Duodenal mucosa (tissue), 2 donors: ENCODE measurements at regions not wholly inside any gene's neighbourhood (a gene's known extent, or its start where the extent isn't known, plus 50 kb on each side); places are given as distances from the start of the nearest gene placed in this dataset.
"Not testable (repeated sequence)": the region's sequence is repeated elsewhere in the genome, so short reads cannot be mapped to it uniquely, and the experiment has no call there.

Experiments
- H3K27ac ChIP-seq: one replicate; pipeline ENCODE4 v1.7.0; 2013; ENCODE audit warnings: low read depth, low read length
- H3K27me3 ChIP-seq, 2 donors: one replicate each; pipeline ENCODE4 v1.7.0; 2013; ENCODE audit warnings: low read length in 2 of 2, control low read depth in 1 of 2; ENCODE audit not compliant: insufficient read depth in 2 of 2, control insufficient read depth in 1 of 2
- H3K36me3 ChIP-seq, 2 donors: one replicate each; pipeline ENCODE4 v1.7.0; 2013; ENCODE audit warnings: low read length in 2 of 2, control low read depth in 1 of 2; ENCODE audit not compliant: insufficient read depth in 2 of 2, control insufficient read depth in 1 of 2
- H3K4me1 ChIP-seq, 2 donors: one replicate each; pipeline ENCODE4 v1.7.0; 2013; ENCODE audit warnings: low read length in 2 of 2, control low read depth in 1 of 2; ENCODE audit not compliant: insufficient read depth in 2 of 2, control insufficient read depth in 1 of 2
- H3K4me3 ChIP-seq, 2 donors: one replicate each; pipeline ENCODE4 v1.7.0; 2013; ENCODE audit warnings: low read length in 2 of 2, low read depth in 1 of 2
- H3K9ac ChIP-seq, 2 donors: one replicate each; pipeline ENCODE4 v1.7.0; 2013; ENCODE audit warnings: low read length in 2 of 2, low read depth in 1 of 2
- H3K9me3 ChIP-seq, 2 donors: one replicate each; pipeline ENCODE4 v1.7.0; 2013; ENCODE audit warnings: low read length in 2 of 2, control low read depth in 1 of 2; ENCODE audit not compliant: control insufficient read depth in 1 of 2

DNA sequence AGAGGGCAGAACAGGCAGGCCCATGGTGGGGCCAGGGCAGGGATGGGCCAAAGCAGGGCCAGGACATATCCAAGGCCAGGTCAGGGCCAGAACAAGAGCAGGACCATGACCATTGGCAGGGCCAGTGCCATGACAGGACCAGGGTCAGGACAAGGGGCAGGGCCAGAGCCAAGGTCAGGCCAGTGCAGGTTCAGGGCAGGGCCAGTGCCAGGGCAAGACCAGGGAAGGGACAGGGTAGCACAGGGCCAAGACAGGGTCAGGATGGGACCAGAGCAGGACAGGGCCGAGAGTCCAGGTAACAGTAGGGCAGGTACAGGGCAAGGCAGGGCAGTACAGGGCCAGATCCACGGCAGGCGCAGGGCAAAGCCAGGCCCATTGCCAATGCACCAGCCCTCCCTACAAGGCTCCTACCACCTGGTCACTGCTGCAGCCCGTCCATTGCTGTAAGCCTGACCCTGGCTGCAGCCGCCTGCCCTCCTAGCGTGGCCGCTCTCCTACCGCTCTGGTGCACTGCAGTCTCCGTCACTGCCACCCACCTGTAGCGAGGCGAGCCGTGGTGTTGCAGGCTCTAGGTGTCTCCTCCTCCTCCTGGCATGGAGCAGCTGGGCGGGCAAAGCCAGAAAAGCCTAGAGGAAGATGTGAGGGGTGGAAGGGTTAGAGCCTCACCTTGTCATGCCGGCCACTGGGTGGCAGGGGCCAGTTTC is 397.1 kb downstream of the GOLGA6L6 start:
- not testable (repeated sequence) for H3K4me3 ChIP-seq, H3K27me3 ChIP-seq, H3K36me3 ChIP-seq

DNA sequence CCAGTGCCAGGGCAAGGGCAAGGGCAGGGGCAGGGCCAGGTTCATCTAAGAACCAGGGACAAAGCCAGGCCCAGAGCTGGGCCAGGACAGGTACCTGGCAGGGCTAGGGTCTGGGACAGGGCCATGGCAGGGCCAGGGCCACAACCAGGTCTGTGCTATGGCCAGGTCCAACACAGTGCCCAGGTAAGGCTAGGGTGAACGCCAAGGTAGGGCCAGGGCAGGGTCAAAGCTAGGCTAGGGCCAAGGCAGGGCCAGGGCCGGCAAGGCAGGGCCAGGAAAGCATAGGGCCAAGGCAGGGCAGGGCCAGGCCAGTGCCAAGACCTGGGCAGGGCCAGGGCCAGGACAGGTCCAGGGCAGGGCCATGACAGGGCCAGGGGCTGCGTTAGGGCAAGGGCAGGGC is 398.7 kb downstream of the GOLGA6L6 start:
- not testable (repeated sequence) for H3K27ac ChIP-seq, H3K27me3 ChIP-seq, H3K4me1 ChIP-seq, H3K9ac ChIP-seq, H3K4me3 ChIP-seq, H3K9me3 ChIP-seq, H3K36me3 ChIP-seq

More for the DNA sequence above, 397.1 kb downstream of the GOLGA6L6 start:
- H3K9me3 ChIP-seq, H3K9ac ChIP-seq, H3K4me1 ChIP-seq, H3K27ac ChIP-seq: not testable (repeated sequence)

DNA sequence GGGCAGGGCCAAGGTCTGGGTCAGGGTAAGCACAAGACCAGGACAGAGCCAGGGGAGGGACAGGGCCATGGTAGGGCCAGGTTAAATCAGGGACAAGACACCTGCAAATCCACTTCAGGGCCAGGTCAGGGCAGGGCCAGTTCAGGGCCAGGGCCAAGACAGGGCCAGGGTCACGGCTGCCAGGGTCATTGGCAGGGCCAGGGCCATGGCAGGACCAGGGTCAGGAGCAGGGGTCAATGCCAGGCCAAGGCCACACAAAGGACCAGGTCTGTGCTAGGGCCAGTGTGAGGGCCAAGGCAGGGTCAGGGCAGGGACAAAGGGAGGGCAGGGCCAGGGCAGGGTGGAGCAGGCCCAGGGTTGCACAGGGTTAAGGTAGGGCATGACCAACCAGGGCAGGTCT is 399.2 kb downstream of the GOLGA6L6 start:
- H3K27me3 ChIP-seq, H3K9me3 ChIP-seq, H3K4me1 ChIP-seq, H3K27ac ChIP-seq, H3K9ac ChIP-seq, H3K36me3 ChIP-seq, H3K4me3 ChIP-seq: not testable (repeated sequence)

DNA sequence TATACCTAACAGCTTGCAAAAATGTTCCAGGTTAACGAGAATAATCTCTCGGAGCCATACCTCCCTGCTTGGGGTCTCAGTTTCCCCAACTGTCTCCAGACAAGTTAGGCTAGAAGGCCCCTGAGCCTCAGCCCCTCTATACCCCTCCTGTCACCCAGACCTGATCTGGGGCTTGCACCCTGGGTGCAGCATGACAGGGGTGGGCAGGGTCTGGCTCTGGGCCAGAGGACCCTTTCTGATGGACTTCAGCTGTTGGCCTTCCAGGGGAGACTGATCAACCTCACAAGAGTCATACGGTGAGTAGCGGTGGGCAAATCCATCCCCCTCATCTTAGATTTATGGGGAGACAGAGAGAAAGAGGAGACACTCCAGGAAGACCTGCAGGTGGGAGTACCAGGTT is 416.9 kb downstream of the GOLGA6L6 start:
- not testable (repeated sequence) for H3K9ac ChIP-seq, H3K4me1 ChIP-seq, H3K4me3 ChIP-seq, H3K27ac ChIP-seq, H3K27me3 ChIP-seq, H3K9me3 ChIP-seq, H3K36me3 ChIP-seq

GRCh38 chr15:20106026-20106425 is 435.6 kb downstream of the GOLGA6L6 start:
- Histone ChIP-seq H3K4me3 (no peak overlapping the region), H3K9me3 (no peaks in the 10 kb centered on the region), H3K27me3 (no peaks in the 10 kb centered on the region), H3K9ac (no peak overlapping the region), H3K36me3 (no peaks in the 10 kb centered on the region), H3K4me1 (no peaks in the 10 kb centered on the region), H3K27ac (no peak overlapping the region)

DNA sequence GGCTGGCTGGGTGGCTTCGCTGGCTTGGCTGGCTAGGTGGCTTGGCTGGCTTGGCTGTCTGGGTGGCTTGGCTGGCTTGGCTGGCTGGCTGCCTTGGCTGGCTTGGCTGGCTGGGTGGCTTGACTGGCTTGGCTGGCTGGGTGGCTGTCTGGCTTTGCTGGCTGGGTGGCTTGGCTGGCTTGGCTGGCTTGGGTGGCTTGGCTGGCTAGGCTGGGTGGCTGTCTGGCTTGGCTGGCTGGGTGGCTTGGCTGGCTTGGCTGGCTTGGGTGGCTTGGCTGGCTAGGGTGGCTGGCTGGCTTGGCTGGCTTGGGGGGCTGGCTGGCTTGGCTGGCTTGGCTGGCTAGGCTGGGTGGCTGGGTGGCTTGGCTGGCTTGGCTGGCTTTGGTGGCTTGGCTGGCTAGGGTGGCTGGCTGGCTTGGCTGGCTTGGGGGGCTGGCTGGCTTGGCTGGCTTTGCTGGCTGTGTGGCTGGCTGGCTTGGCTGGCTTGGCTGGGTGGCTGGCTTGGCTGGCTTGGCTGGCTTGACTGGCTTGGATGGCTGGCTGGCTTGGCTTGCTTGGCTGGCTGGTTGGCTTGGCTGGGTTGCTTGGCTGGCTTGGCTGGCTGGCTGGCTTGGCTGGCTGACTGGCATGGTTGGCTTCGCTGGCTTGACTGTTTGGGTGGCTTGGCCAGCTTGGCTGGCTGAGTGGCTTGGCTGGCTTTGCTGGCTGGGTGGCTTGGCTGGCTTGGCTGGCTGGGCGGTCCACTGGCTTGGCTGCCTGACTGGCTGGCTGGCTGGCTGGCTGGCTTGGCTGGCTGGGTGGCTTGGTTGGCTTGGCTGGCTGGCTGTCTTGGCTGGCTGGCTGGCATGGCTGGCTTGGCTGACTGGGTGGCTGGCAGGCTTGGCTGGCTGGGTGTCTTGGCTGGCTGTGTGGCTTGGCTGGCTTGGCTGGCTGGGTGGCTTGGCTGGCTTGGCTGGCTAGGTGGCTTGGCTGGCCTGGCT is 436.3 kb downstream of the GOLGA6L6 start:
- H3K4me1 ChIP-seq, H3K4me3 ChIP-seq, H3K9ac ChIP-seq, H3K27me3 ChIP-seq, H3K9me3 ChIP-seq, H3K27ac ChIP-seq, H3K36me3 ChIP-seq: not testable (repeated sequence)

- not testable (repeated sequence) for H3K36me3 ChIP-seq, H3K4me3 ChIP-seq, H3K4me1 ChIP-seq
Measured at GRCh38 chr15:20104551-20104950, 437.0 kb downstream of the GOLGA6L6 start.

GRCh38 chr15:20102862-20103261 is 438.7 kb downstream of the GOLGA6L6 start:
- H3K27ac ChIP-seq, H3K9ac ChIP-seq, H3K4me3 ChIP-seq: not testable (repeated sequence)

More at GRCh38 chr15:20104551-20104950, 437.0 kb downstream of the GOLGA6L6 start:
- H3K9me3 ChIP-seq, H3K27me3 ChIP-seq, H3K9ac ChIP-seq, H3K27ac ChIP-seq: not testable (repeated sequence)

DNA sequence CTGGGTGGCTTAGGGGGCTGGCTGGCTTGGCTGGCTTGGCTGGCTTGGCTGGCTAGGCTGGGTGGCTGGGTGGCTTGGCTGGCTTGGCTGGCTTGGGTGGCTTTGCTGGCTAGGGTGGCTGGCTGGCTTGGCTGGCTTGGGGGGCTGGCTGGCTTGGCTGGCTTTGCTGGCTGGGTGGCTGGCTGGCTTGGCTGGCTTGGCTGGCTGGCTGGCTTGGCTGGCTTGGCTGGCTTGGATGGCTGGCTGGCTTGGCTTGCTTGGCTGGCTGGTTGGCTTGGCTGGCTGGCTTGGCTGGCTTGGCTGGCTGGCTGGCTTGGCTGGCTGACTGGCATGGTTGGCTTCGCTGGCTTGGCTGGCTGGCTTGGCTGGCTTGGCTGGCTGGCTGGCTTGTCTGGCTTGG is 439.4 kb downstream of the GOLGA6L6 start:
- not testable (repeated sequence) for H3K9me3 ChIP-seq, H3K36me3 ChIP-seq, H3K27me3 ChIP-seq, H3K4me3 ChIP-seq, H3K27ac ChIP-seq, H3K4me1 ChIP-seq, H3K9ac ChIP-seq

More at GRCh38 chr15:20102862-20103261, 438.7 kb downstream of the GOLGA6L6 start:
- H3K36me3 ChIP-seq, H3K9me3 ChIP-seq, H3K4me1 ChIP-seq, H3K27me3 ChIP-seq: not testable (repeated sequence)

DNA sequence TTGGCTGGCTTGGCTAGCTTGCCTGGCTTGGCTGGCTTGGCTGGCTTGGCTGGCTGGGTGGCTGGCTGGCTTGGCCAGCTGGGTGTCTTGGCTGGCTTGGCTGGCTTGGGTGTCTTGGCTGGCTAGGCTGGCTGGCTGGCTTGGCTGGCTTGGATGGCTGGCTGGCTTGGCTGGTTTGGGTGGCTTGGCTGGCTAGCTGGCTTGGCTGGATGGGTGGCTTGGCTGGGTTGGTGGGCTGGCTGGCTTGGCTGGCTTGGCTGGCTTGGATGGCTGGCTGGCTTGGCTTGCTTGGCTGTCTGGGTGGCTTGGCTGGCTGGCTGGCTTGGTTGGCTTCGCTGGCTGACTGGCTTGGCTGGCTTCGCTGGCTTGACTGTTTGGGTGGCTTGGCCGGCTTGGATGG is 440.3 kb downstream of the GOLGA6L6 start:
- not testable (repeated sequence) for H3K4me3 ChIP-seq, H3K4me1 ChIP-seq, H3K9me3 ChIP-seq, H3K36me3 ChIP-seq, H3K27ac ChIP-seq, H3K27me3 ChIP-seq, H3K9ac ChIP-seq
